ENCODE measurements at regions not wholly inside any gene's neighbourhood (a gene's known extent, or its start where the extent isn't known, plus 50 kb on each side); places are given as distances from the start of the nearest gene placed in this dataset.

DNA sequence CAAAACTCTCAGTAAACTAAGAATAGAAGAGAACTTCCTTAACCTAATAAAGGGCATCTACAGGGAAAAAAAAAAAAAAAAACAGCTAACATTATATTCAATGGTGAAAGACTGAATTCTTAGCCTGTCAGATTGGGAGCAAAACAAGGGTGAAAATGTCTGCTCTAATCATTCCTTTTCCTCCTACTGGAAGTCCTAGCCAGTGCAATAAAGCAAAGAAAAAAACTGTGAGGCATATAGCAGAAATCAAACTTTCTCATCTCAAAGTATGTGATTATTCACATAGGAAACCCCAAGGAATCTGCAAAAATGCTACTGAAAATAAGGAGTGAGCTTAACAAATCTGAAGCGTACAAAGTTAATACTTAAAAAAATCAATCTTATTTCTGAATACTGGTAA is 170.7 kb downstream of the NUAK1 start:
- TF ChIP-seq, protein P1, sequence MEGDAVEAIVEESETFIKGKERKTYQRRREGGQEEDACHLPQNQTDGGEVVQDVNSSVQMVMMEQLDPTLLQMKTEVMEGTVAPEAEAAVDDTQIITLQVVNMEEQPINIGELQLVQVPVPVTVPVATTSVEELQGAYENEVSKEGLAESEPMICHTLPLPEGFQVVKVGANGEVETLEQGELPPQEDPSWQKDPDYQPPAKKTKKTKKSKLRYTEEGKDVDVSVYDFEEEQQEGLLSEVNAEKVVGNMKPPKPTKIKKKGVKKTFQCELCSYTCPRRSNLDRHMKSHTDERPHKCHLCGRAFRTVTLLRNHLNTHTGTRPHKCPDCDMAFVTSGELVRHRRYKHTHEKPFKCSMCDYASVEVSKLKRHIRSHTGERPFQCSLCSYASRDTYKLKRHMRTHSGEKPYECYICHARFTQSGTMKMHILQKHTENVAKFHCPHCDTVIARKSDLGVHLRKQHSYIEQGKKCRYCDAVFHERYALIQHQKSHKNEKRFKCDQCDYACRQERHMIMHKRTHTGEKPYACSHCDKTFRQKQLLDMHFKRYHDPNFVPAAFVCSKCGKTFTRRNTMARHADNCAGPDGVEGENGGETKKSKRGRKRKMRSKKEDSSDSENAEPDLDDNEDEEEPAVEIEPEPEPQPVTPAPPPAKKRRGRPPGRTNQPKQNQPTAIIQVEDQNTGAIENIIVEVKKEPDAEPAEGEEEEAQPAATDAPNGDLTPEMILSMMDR (IDR thresholded peaks at IDR 0.05), result no peak
- TF ChIP-seq POLR2AphosphoS5 (IDR thresholded peaks at IDR 0.05) (no peak), EP300 (IDR thresholded peaks at IDR 0.05) (no peak), POLR2A (IDR thresholded peaks at IDR 0.05) (no peak)
- Histone ChIP-seq H3K27ac (no peak overlapping the region), H3K36me3 (no peaks in the 10 kb centered on the region), H3K4me1 (peaks cover 0 to 16% (median 0%) of the 10 kb centered on the region in 3 donors), H3K9me3 (no peaks in the 10 kb centered on the region), H3K27me3 (no peaks in the 10 kb centered on the region), H3K4me3 (no peak overlapping the region)
- ATAC-seq, result no peak
- 92 to 100% methylated on average over 1 of the region's 1 CpG for WGBS, 2 donors (ENCODE audit: low coverage in 1 of 2)

- TF ChIP-seq POLR2AphosphoS5 (IDR thresholded peaks at IDR 0.05), result no peak
- TF ChIP-seq POLR2A (IDR thresholded peaks at IDR 0.05), result no peak
- H3K27me3 ChIP-seq, result no peaks in the 10 kb centered on the region
- WGBS, 2 donors (ENCODE audit: low coverage in 1 of 2), result 93 to 100% methylated on average over 2 of the region's 2 CpGs
- no peak for ATAC-seq
- no peak overlapping the region for H3K27ac ChIP-seq
- H3K36me3 ChIP-seq, result no peaks in the 10 kb centered on the region
- peaks cover 0 to 16% (median 0%) of the 10 kb centered on the region in 3 donors for H3K4me1 ChIP-seq
- H3K4me3 ChIP-seq, result no peak overlapping the region
- H3K9me3 ChIP-seq, result no peaks in the 10 kb centered on the region
Observed at GRCh38 chr12:105970885-105971284, 167.9 kb downstream of the NUAK1 start.

DNA sequence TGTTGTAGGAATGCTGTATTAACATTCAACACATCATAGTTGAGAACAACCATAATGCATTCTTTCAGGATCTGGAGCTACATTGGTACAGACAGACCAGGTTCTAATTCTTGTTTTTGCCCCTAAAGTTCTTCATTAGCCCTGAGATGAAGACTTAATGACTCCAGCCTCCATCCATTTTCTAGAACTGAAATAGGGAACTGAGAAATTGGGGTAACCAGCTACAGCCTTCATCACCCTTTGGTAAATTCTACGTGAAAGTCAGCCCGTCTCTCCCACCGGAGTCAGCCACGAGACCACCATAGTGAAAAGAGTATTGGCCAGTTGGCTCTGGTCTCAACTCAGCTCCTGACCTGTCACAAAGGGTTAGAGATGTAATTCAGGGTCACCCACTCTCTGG is 164.0 kb downstream of the NUAK1 start:
- no peaks in the 10 kb centered on the region for H3K9me3 ChIP-seq
- no peaks in the 10 kb centered on the region for H3K36me3 ChIP-seq
- no peak overlapping the region for H3K27ac ChIP-seq
- ATAC-seq, result no peak
- WGBS, 2 donors (ENCODE audit: low coverage in 1 of 2), result 96 to 100% methylated on average over 4 of the region's 4 CpGs
- H3K4me3 ChIP-seq, result no peak overlapping the region
- no peak for TF ChIP-seq POLR2A (IDR thresholded peaks at IDR 0.05)
- no peak for TF ChIP-seq EP300 (IDR thresholded peaks at IDR 0.05)
- TF ChIP-seq, protein P1 (IDR thresholded peaks at IDR 0.05), result no peak
- TF ChIP-seq POLR2AphosphoS5 (IDR thresholded peaks at IDR 0.05), result no peak
- H3K27me3 ChIP-seq, result no peaks in the 10 kb centered on the region
- H3K4me1 ChIP-seq, result no peaks in the 10 kb centered on the region

DNA sequence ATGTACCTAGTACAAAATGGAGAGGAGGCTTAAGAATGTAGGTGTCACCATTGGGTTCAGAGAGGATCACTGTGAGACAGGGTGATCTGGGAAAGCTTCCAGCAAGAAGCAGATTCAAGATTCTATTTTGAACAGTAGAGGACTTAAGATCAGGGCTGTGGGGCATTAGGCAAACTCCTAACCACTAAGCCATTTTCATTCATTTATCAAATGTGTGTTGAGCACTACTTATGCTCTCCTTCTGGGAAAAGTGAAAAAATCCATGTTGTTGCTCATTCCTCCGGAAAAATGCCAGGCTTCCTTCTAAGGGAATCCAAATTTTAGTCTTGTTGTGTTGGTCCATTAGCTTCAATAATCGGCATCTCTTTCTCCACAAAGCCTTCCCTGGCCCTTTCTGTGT is 163.4 kb downstream of the NUAK1 start:
- H3K27ac ChIP-seq, result no peak overlapping the region
- TF ChIP-seq, protein P1 (IDR thresholded peaks at IDR 0.05), result no peak
- TF ChIP-seq EP300 (IDR thresholded peaks at IDR 0.05) (no peak), POLR2AphosphoS5 (IDR thresholded peaks at IDR 0.05) (no peak), POLR2A (IDR thresholded peaks at IDR 0.05) (no peak)
- no peak for ATAC-seq
- H3K36me3 ChIP-seq, result no peaks in the 10 kb centered on the region
- H3K9me3 ChIP-seq, result no peaks in the 10 kb centered on the region
- H3K4me3 ChIP-seq, result no peak overlapping the region
- no peaks in the 10 kb centered on the region for H3K27me3 ChIP-seq
- no peaks in the 10 kb centered on the region for H3K4me1 ChIP-seq
- WGBS, 2 donors (ENCODE audit: low coverage in 1 of 2), result 89 to 100% methylated on average over 2 of the region's 2 CpGs

GRCh38 chr12:105977236-105977635 is 161.5 kb downstream of the NUAK1 start:
- TF ChIP-seq EP300 (IDR thresholded peaks at IDR 0.05) (no peak), POLR2A (IDR thresholded peaks at IDR 0.05) (no peak), POLR2AphosphoS5 (IDR thresholded peaks at IDR 0.05) (no peak)
- TF ChIP-seq, protein P1 (IDR thresholded peaks at IDR 0.05), result no peak
- Histone ChIP-seq H3K36me3 (no peaks in the 10 kb centered on the region), H3K27me3 (no peaks in the 10 kb centered on the region), H3K4me3 (no peak overlapping the region), H3K9me3 (no peaks in the 10 kb centered on the region), H3K27ac (no peak overlapping the region), H3K4me1 (no peaks in the 10 kb centered on the region)
- 67 to 68% methylated on average over 3 of the region's 3 CpGs for WGBS, 2 donors (ENCODE audit: low coverage in 1 of 2)
- no peak for ATAC-seq
